NCI-H1092 (cell line): ENCODE measurements at regions not wholly inside any gene's neighbourhood (a gene's known extent, or its start where the extent isn't known, plus 50 kb on each side); places are given as distances from the start of the nearest gene placed in this dataset.
"Not testable (repeated sequence)": the region's sequence is repeated elsewhere in the genome, so short reads cannot be mapped to it uniquely, and the experiment has no call there.

ENCODE experiments used
- DNase-seq: peaks from one replicate; lab custom pipeline; 2025; lab: John Stamatoyannopoulos, UW

- no peak for DNase-seq
Measured at GRCh38 chr10:84704101-84704500, 375.7 kb downstream of the CCSER2 start.

GRCh38 chr10:84706431-84706830, 378.0 kb downstream of the CCSER2 start:
- no peak for DNase-seq

GRCh38 chr10:84706875-84707274, 378.5 kb downstream of the CCSER2 start:
- DNase-seq, result no peak

GRCh38 chr10:84715911-84716310, 387.5 kb downstream of the CCSER2 start:
- no peak for DNase-seq

- no peak for DNase-seq
Measured at GRCh38 chr10:84718877-84719616, 390.7 kb downstream of the CCSER2 start.

GRCh38 chr10:84719687-84720086, 391.3 kb downstream of the CCSER2 start:
- no peak for DNase-seq

GRCh38 chr10:84727398-84727797, 399.0 kb downstream of the CCSER2 start:
- no peak for DNase-seq

GRCh38 chr10:84739126-84739525, 410.7 kb downstream of the CCSER2 start:
- DNase-seq, result not testable (repeated sequence)

- DNase-seq, result no peak
Measured at GRCh38 chr10:84739641-84740040, 411.3 kb downstream of the CCSER2 start.

- DNase-seq, result no peak
Measured at GRCh38 chr10:84743483-84743882, 415.1 kb downstream of the CCSER2 start.

GRCh38 chr10:84755311-84755710, 426.9 kb downstream of the CCSER2 start:
- DNase-seq, result no peak

GRCh38 chr10:84756653-84757052, 428.3 kb downstream of the CCSER2 start:
- not testable (repeated sequence) for DNase-seq

- DNase-seq, result not testable (repeated sequence)
Measured at GRCh38 chr10:84761994-84762614, 433.7 kb downstream of the CCSER2 start.

GRCh38 chr10:84762754-84763394, 434.5 kb downstream of the CCSER2 start:
- DNase-seq, result no peak

- no peak for DNase-seq
Measured at GRCh38 chr10:84763965-84764364, 435.6 kb downstream of the CCSER2 start.

- DNase-seq, result no peak
Measured at GRCh38 chr10:84765086-84765485, 436.7 kb downstream of the CCSER2 start.

- no peak for DNase-seq
Measured at GRCh38 chr10:84765656-84766055, 437.3 kb downstream of the CCSER2 start.

GRCh38 chr10:84766923-84767322, 438.5 kb downstream of the CCSER2 start:
- no peak for DNase-seq

- DNase-seq, result no peak
Measured at GRCh38 chr10:84768132-84768531, 439.7 kb downstream of the CCSER2 start.

GRCh38 chr10:84770824-84771223, 442.4 kb downstream of the CCSER2 start:
- DNase-seq, result no peak

- DNase-seq, result no peak
Measured at GRCh38 chr10:84783386-84783785, 455.0 kb downstream of the CCSER2 start.

GRCh38 chr10:84783909-84784308, 455.5 kb downstream of the CCSER2 start:
- no peak for DNase-seq

- no peak for DNase-seq
Measured at GRCh38 chr10:84784749-84785148, 456.4 kb downstream of the CCSER2 start.
